GM06990 (cell line): ENCODE measurements at regions not wholly inside any gene's neighbourhood (a gene's known extent, or its start where the extent isn't known, plus 50 kb on each side); places are given as distances from the start of the nearest gene placed in this dataset.
A peak's percentile ranks its signal among the peaks of the same experiment; 100 is the strongest.

Experiments
- DNase-seq: peaks from one replicate; pipeline ENCODE4 v3.0.0-alpha.2; 2011; ENCODE audit not compliant: insufficient read length; ENCODE audit errors: extremely low read depth
- H3K27me3 ChIP-seq: replicated peaks from 2 replicates; pipeline ENCODE4 v1.6.0; 2011; ENCODE audit warnings: low read length; ENCODE audit not compliant: control insufficient read depth, insufficient read depth
- H3K36me3 ChIP-seq: 2 replicates; pipeline ENCODE4 v1.5.1; 2011; ENCODE audit warnings: low read length; ENCODE audit not compliant: control insufficient read depth, insufficient read depth
- H3K4me3 ChIP-seq: replicated peaks from 2 replicates; pipeline ENCODE4 v1.5.1; 2011; ENCODE audit warnings: low read depth, mild to moderate bottlenecking, control low read depth, low read length
- CTCF ChIP-seq: IDR thresholded peaks from 2 replicates; pipeline ENCODE4 v1.5.1; 2011; ENCODE audit warnings: low read length, control low read depth, mild to moderate bottlenecking, inconsistent platforms; ENCODE audit not compliant: insufficient read depth, poor library complexity, severe bottlenecking

DNA sequence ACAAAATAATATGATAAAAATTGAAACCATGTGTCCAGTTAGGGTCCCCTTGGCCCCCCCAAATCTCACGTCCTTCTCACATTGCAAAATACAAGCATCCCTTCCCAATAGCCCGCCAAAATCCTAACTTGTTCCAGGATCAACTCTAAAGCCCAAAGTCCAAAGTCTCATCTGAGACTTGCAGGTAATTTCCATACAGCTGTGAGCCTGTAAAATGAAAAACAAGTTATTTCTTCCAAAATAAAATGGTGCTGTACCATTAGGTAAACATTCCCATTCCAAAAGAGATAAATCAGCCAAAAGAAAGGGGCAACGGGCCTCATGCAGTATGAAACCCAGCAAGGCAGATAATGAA lies 51.0 kb upstream of the COBL start:
- H3K4me3 ChIP-seq: no peak overlapping the region
- TF ChIP-seq CTCF: no peak
- no peaks in the 10 kb centered on the region for H3K27me3 ChIP-seq
- DNase-seq: no peak
- no peaks in the 10 kb centered on the region for H3K36me3 ChIP-seq

DNA sequence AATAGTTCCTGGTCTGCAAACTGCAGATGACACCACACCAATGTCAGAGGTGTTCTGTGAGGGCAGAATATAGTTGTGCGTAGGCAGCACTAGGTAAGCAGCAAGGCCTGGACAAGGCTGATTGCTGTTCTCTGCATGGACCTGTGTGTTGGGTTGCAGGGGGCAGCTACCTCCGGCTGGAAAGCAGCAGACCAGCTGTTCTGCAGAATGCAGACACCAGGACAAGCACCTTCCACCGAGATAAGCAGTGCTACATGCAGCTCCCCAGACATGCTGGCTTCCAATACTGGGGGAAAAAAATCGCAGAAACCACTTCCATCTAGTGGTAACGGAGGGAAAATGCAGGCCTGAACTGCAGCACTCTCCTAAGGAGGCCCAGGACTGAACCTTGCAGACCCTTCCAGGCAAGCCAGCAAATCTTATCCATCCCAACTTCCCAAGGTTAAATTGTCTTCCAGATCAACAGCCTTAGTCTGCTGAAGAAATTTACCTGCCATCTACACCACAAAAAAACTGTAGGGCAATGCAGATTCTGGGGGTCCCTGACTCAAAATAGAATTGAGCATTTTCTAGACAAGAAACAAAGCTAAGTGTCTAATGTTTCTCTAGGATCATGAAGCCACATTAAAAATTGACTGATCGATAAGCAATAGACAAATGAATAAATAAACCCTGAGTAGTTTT lies 50.5 kb upstream of the COBL start:
- H3K36me3 ChIP-seq: no peaks in the 10 kb centered on the region
- no peak for DNase-seq
- no peak overlapping the region for H3K4me3 ChIP-seq
- TF ChIP-seq CTCF: peak; percentile 70
- H3K27me3 ChIP-seq: no peaks in the 10 kb centered on the region
